NCI-H2107 treated with DMSO at 0.1 percent for 48 hours (cell line): ENCODE measurements at regions not wholly inside any gene's neighbourhood (a gene's known extent, or its start where the extent isn't known, plus 50 kb on each side); places are given as distances from the start of the nearest gene placed in this dataset.
"Not testable (repeated sequence)": the region's sequence is repeated elsewhere in the genome, so short reads cannot be mapped to it uniquely, and the experiment has no call there.

Source experiments
- DNase-seq: peaks from one replicate; lab custom pipeline; 2025; ENCODE audit not compliant: unreplicated experiment; lab: John Stamatoyannopoulos, UW

DNA sequence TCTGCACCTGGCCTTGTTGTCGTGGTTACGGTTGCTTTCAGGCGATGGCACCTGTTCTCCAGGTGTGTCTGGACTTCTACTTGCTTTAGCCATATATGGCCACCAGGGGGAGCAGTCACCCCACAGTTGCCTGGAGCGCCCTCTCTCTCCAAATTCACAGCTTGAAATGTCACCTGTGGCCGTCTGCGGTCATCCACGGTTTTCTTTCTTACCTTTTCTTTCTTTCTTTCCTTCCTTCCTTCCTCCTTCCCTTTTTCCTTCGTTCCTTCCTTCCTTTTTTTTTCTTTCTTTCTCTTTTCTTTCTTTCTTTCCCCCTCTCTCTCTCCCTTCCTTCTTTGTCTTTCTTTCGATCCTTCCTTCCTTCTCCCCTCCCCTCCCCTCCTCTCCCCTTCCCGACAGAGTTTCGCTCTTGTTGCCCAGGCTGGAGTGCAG, 150.5 kb upstream of the VKORC1L1 start:
- DNase-seq = peak; percentile 90

DNA sequence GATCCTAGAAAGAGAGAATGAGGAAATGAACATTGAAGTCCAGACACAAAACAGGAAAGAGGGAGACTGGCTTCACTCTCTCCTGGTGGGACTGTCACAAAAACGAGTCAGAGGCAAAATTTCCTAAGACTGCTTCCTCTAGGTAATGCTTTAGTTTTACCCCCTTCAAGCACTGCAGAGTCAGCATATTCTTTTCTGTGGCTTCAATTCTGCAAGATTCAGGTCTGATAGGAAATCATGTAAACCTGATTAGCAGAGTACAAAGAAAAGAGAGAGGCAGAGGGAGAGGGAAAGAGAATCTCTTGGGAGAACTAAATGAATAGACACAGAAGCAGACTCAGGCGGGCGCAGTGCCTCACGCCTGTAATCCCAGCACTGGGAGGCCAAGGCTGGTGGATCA, 145.7 kb upstream of the VKORC1L1 start:
- not testable (repeated sequence) for DNase-seq

DNA sequence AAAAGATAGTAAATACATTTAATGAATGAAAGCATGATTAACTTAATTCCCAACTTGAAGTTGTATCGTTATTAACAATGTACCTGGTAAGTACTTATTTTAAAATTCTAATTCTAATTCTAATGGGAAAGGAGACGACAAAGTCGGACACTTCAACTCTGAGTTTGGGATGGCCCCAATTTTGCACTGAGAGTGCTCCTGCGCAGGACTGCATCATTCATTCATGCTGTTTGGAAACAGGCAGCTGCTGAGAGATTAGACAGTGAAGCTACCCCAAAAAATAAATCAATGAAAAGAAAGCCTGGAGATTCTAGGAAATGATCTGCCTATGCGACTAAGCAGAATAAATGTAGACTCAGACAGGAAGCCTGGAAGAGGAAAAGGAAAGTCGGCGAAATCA, 141.7 kb upstream of the VKORC1L1 start:
- no peak for DNase-seq

DNA sequence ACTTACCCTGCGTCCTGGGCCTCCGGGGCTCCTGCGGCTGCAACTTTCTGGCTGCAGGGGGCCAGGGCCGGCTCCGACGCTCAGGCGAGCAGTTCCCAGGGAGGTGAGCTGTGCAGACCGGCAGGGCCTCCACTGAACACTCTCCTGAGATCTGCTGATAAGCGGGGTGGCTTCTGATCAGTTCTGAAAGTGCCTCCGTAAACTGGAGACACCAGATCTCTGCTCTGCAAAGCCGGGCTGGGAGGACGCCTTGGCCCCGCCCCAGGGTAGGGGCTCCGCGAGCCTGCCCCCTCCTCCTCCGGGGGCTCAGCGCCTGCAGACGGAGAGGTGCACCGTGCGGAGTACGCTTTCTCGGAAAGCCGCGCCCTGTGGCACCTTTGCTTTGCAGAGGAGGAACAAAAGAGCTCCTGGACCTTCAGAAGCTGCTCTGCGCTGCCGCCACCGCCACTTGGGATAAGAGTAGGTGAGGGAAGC, 141.3 kb upstream of the VKORC1L1 start:
- peak; percentile 23 for DNase-seq

GRCh38 chr7:65744406-65744805, 128.5 kb upstream of the VKORC1L1 start:
- DNase-seq = no peak

DNA sequence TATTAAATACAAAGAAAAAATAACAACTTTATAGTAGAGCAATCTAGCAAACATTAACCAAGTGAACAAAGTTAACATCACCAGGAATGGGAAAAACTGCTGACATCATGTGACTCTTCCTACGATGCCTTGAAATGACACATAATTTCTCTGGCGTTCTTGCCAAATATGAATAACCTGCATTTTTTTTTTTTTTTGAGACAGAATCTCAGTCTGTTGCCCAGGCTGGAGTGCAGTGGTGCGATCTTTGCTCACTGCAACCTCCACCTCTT, 126.5 kb upstream of the VKORC1L1 start:
- DNase-seq = no peak

DNA sequence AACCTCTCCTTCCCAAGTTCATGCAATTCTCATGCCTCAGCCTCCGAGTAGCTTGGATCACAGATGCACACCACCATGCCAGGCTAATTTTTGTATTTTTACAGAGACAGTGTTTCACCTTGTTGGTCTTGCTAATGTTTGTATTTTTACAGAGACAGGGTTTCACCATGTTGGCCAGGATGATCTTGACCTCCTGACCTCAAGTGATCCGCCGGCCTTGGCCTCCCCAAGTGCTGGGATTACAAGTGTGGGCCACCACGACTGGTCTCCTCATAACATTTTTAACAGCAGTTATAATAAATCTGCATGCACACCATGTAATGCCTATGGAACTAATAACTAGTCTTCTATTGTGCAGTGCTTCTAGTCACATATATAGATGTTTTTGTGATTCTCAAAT, 123.8 kb upstream of the VKORC1L1 start:
- no peak for DNase-seq

GRCh38 chr7:65749518-65749917, 123.4 kb upstream of the VKORC1L1 start:
- no peak for DNase-seq

DNA sequence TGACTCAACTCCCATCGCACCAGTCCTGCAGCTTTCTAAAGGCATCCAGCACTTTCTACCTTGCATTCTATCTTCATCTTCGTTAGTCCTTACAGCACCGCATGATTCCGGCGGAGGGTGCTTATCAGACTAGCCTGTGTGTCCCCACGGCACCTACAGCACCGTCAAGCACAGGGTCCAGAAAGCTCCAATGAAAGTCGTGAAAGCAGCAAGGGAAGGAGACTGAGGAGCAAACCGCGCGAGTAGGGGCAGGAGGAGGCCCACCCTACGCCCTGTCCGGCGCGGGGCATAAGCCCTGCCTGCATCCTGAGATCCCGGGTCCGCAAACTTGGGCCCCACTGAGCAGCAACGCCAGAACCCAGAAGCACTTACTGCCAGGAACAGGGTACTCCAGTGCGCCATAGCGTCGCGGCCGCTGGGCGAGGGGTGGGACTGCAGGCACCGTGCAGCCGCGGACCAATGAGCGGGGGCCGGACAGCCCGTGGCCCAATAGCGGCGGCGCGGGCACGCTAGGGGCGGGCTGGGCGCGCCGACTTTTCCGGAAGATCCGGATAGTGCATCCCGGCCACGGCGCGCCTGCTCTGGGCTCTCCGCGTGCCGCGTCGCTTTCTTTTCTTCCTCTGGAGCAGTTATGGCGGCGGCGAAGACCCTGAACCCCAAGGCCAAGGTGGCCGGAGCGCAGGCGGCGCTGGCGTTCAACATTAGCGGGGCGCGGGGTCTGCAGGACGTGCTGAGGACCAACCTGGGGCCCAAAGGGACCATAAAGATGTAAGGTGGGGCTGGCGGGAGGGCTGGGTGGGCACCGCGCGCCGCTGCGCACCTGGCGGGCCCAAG, 122.1 kb upstream of the VKORC1L1 start:
- peak; percentile 88 for DNase-seq

DNA sequence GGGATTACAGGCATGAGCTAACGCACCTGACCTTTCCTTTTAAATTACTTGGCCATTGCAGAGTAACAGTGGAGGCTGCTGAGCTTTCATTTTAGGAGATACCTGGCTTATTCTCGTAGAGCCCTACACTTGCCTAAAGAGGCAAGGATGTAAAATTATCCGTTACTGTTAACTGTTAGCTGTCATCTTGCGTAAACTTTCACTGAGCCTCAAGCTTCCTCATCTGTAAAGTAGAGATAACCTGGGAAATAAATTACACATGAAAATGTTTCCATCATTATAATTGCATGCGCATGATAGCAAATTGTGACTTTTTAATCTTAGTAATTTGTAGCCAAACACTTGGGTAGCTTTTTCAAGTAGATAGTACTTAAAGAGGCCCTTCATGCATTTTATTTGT, 118.8 kb upstream of the VKORC1L1 start:
- DNase-seq = not testable (repeated sequence)

GRCh38 chr7:65758991-65759390, 113.9 kb upstream of the VKORC1L1 start:
- not testable (repeated sequence) for DNase-seq

- not testable (repeated sequence) for DNase-seq
These were observed 110.2 kb upstream of the VKORC1L1 start for GRCh38 chr7:65762712-65763111.

DNA sequence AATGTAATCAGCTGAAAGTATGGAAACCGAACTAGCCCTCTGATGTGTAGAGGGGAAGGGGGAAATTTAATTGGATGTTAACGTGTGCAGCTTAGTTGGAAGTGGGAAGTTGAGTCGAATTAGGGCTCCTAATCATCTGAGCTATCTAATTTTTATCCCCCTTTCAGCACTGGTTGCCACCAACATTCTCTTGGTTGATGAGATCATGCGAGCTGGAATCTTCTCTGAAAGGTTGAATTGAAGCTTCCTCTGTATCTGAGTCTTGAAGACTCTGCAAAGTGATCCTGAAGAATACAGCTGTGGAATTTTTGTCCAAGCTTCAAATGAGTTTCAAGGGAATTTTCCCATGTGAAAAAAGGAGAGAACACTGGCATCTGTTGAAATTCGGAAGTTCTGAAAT, 109.8 kb upstream of the VKORC1L1 start:
- not testable (repeated sequence) for DNase-seq

DNA sequence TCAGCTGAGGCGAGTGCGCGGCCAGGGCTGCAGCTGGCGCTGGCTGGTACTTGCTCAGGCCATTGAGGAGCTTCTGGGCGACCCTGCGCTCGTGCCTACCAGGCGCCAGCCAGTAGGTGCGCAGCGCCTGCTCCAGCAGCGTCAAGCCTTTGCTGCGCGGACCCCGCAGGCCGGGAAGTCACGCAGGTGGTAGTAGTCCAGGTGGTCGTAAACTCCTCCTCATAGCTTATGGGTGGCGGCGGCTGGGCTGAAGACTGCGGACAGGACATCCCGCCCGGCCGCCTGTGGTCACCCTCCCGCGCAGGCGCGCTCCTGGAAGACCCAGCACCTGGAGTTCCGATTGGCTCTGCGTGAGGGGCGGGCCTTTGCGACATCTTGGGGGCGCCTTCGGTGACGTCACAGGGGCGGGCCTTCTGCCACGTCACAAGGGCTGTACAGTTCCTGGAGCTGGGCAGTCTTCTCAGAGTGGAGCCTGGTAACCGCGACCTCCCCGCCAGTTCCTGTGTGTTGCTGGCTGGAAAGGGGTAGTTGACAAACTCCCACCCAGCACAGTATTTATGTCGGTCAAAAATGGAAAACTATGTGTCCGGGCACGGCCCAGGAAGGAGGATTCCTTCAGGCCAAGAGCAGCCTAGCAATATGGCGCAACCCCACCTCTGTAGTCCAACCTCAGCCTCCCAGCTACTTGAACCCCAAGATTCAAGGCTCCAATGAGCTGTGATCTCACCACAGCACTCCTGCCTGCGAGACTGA, 102.2 kb upstream of the VKORC1L1 start:
- peak; percentile 71 for DNase-seq

DNA sequence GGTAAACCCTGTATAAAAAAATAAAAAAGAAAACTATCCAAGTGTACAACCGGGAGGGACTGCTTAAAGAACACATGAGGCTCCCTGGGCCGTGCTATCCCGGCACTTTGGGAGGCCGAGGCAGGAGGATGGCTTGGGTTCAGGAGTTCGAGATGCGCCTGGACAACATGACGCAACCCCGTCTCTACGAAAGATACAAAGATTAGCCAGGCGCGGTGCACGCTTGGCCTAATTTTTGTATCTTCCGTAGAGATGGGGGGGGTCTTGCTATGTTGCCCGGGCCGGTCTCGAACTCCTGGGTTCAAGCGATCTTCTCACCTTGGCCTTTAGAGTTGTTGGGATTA, 101.7 kb upstream of the VKORC1L1 start:
- DNase-seq = not testable (repeated sequence)

- DNase-seq = not testable (repeated sequence)
These were observed 96.2 kb upstream of the VKORC1L1 start for GRCh38 chr7:65776677-65777076.

DNA sequence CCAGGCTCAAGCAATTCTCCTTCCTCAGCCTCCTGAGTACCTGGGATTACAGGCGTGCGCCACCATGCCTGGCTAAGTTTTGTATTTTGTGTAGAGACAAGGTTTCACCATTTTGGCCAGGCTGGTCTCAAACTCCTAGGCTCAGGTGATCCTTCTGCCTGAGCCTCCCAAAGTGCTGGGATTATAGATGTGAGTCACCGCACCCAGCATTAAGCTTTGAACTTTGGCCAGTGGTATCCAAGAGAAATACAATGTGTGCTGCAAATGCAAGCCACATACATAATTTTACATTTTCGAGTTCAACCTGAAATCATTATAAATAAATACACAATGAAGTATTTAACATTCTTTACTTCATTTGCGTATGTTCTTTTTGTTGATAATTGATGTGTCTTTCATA, 82.9 kb upstream of the VKORC1L1 start:
- DNase-seq = not testable (repeated sequence)

DNA sequence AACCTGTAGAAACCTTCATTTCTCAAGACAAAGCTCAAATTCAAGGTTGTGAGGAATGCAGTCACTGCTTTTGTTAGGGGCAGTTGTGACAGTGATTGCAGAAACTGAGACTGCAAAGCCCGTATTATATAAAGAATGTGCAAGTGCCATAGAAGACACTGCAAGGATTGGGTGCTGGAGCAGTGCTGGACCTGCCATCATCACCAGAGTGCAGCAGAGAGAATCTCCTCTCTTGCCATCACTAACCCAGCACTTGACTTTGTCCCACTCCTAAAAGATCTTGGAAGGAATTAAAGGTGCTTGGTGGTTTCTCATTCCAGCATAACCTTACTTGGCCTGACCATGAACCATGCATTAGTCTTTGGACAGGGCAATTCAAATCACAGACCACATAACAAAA, 81.1 kb upstream of the VKORC1L1 start:
- DNase-seq = not testable (repeated sequence)

DNA sequence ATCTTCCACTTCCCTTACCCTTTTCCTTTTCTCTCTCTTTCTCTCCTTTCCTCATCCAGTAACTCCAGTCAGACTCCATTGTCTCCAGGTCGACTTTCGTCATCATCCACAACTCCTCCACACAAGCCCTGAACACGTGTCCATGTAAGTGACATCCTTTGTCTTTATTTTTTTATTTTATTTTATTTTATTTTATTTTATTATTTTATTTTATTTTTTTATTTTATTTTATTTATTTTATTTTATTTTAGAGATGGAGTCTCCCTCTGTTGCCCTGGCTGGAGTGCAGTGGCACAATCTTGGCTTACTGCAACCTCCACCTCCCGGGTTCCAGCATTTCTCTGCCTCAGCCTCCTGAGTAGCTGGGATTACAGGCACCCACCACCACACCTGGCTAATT, 80.1 kb upstream of the VKORC1L1 start:
- not testable (repeated sequence) for DNase-seq

DNA sequence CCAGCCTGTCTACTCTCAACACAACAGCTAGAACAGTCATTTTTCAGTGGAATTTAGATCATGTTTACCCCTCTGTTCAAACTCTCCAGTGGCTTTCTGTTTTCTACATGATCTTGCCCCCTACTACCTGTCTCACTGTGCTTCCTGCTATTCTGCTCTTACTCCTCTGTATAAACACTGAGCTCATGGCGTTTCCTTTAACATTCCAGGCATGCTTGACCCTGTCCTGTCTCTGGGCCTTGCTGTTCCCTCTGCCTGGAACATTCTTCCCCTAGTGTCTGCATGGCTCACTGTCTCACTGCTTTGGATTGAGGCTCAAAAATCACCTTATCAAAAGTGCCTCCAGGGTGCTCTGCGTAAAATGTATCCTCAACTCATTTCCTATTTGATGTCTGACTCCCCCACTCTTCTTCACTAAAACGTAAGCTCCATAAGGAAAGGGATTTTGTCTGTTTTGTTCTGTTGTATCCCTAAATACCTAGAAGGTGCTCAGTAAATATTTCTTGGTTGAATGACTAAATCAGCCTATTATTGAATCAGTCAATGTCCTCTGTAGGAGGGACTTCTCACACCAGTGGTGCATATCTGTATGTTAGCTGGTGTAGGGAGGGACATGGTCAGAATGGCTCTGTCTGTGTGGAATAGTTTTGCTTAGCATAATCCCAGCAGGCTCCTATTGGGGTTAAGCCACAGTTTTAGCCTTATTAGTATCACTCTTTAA, 78.0 kb upstream of the VKORC1L1 start:
- DNase-seq = not testable (repeated sequence)

GRCh38 chr7:65795392-65795716, 77.5 kb upstream of the VKORC1L1 start:
- not testable (repeated sequence) for DNase-seq

- no peak for DNase-seq
These were observed 76.7 kb upstream of the VKORC1L1 start for GRCh38 chr7:65796205-65796604.
